Astrocyte of the cerebellum (primary cell): ENCODE measurements at regions not wholly inside any gene's neighbourhood (a gene's known extent, or its start where the extent isn't known, plus 50 kb on each side); places are given as distances from the start of the nearest gene placed in this dataset.

Experiments used
- DNase-seq: peaks from one replicate; pipeline ENCODE4 v3.0.0-alpha.2; 2011; ENCODE audit warnings: low read depth
- H3K4me3 ChIP-seq: 2 replicates; pipeline ENCODE4 v1.5.1; 2011; ENCODE audit warnings: mild to moderate bottlenecking, low read depth, low read length, moderate library complexity
- CTCF ChIP-seq: IDR thresholded peaks from 2 replicates; pipeline ENCODE4 v1.5.1; 2012; ENCODE audit warnings: low read length, low read depth, moderate library complexity, mild to moderate bottlenecking; ENCODE audit errors: missing control alignments
- in situ Hi-C: cut with HindIII; loops from 2 replicates; pipeline ENCODE4 v1.10.0; 2017; ENCODE audit warnings: low sequenced_read_pairs

GRCh38 chr5:84863020-84863419 lies 478.3 kb upstream of the EDIL3 start:
- no peak for TF ChIP-seq CTCF
- in situ Hi-C loops, result no loop called here
- DNase-seq, result no peak
- no peak overlapping the region for H3K4me3 ChIP-seq

GRCh38 chr5:84862132-84862531 lies 477.5 kb upstream of the EDIL3 start:
- in situ Hi-C loops, result no loop called here
- H3K4me3 ChIP-seq, result no peak overlapping the region
- no peak for DNase-seq
- no peak for TF ChIP-seq CTCF

DNA sequence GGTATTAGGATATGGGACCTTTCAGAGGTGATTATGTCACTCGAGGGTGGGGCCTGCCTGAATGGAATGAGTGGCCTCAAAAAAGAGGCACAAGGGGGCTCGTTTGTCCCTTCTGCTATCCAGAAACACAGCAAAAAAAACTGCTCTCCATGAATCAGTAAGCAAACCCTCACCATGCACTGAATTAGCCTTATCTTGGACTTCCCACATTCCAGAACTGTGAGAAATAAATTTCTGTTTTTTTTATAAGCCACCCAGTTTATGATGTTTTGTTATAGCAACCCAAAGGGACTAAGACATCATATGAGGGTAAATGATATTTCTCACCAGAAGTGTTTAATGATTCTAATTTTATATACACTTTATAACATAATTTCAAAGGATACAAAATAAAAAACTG lies 476.6 kb upstream of the EDIL3 start:
- H3K4me3 ChIP-seq, result no peak overlapping the region
- DNase-seq, result no peak
- TF ChIP-seq CTCF, result no peak
- in situ Hi-C loops, result no loop called here

- H3K4me3 ChIP-seq, result no peak overlapping the region
- no peak for TF ChIP-seq CTCF
- in situ Hi-C loops, result no loop called here
These were observed 474.4 kb upstream of the EDIL3 start for GRCh38 chr5:84859056-84859455.

DNA sequence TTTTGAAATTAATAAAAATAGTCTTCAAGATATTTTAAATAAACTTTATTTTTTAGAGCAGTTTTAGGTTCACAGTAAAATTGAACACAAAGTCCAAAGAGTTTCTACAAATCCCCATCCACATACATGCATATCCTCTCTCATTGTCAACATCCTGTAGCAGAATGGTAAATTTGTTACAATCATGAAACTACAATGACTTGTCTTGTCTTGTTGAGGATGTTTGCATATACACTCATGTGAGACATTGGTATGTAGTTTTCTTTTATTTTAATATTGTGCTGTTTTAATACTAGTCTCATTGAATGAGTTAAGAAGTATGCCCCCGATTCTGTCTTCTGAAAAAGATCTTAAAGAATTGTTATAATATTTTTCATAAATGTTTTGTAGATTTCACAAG lies 447.0 kb upstream of the EDIL3 start:
- in situ Hi-C loops, result no loop called here
- H3K4me3 ChIP-seq, result no peak overlapping the region
- DNase-seq, result no peak
- no peak for TF ChIP-seq CTCF

More at GRCh38 chr5:84859056-84859455, 474.4 kb upstream of the EDIL3 start:
- DNase-seq, result no peak

DNA sequence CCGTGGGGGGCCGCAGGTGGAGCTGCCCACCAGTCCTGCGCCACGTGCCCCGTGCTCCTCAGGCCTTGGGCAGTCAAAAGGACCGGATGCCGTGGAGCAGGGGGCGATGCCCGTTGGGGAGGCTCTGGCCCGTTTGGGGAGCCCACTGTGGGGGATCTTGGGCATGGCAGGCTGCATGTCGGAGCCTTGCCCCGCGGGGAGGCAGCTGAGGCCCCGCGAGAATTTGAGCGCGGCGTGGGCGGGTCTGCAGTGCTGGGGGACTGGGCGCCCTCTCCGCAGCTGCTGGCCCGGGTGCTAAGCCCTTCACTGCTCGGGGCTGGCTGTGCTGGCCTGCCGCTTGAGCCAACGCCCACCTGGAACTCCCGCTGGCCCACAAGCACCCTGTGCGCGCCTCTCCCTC lies 445.6 kb upstream of the EDIL3 start:
- in situ Hi-C loops, result no loop called here
- DNase-seq, result no peak
- no peak for TF ChIP-seq CTCF
- no peak overlapping the region for H3K4me3 ChIP-seq

DNA sequence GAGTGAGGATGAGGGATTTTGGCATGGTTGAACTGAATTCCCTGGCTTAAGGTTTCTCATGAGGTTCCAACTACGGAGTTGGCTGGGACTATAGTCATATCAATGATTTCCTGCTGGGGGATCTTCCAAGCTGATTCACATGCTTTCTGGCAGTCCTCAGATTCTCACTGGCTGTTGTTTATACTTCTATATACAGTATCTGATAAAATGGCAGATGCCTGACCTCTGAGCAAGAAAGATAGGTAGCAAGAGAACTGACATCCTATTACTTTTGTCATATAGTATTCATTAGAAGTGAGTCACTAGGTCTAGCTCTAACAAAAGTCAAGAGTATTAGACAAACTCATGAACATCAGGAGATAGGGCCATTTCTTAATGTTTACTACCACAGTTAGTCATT lies 440.9 kb upstream of the EDIL3 start:
- DNase-seq, result peak; percentile 18
- no peak overlapping the region for H3K4me3 ChIP-seq
- in situ Hi-C loops, result no loop called here
- no peak for TF ChIP-seq CTCF
